DND-41 (cell line): ENCODE measurements at regions not wholly inside any gene's neighbourhood (a gene's known extent, or its start where the extent isn't known, plus 50 kb on each side); places are given as distances from the start of the nearest gene placed in this dataset.

Experiments
- EZH2 ChIP-seq: IDR thresholded peaks from 3 replicates; pipeline ENCODE4 v1.6.1; 2012; ENCODE audit warnings: borderline replicate concordance, low read depth, mild to moderate bottlenecking, moderate library complexity, low read length, inconsistent platforms; ENCODE audit not compliant: severe bottlenecking
- TF ChIP-seq, protein P1 (sequence below): IDR thresholded peaks from 2 replicates; pipeline ENCODE4 v1.5.1; 2012; ENCODE audit warnings: borderline replicate concordance, low read length, moderate library complexity, mild to moderate bottlenecking; ENCODE audit not compliant: poor library complexity, severe bottlenecking; ENCODE audit errors: extremely low read depth

GRCh38 chr18:73087282-73087977, 219.6 kb upstream of the NETO1 start:
- TF ChIP-seq, protein P1, sequence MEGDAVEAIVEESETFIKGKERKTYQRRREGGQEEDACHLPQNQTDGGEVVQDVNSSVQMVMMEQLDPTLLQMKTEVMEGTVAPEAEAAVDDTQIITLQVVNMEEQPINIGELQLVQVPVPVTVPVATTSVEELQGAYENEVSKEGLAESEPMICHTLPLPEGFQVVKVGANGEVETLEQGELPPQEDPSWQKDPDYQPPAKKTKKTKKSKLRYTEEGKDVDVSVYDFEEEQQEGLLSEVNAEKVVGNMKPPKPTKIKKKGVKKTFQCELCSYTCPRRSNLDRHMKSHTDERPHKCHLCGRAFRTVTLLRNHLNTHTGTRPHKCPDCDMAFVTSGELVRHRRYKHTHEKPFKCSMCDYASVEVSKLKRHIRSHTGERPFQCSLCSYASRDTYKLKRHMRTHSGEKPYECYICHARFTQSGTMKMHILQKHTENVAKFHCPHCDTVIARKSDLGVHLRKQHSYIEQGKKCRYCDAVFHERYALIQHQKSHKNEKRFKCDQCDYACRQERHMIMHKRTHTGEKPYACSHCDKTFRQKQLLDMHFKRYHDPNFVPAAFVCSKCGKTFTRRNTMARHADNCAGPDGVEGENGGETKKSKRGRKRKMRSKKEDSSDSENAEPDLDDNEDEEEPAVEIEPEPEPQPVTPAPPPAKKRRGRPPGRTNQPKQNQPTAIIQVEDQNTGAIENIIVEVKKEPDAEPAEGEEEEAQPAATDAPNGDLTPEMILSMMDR = no peak
- TF ChIP-seq EZH2 = no peak
